MG63 (cell line): ENCODE measurements at regions not wholly inside any gene's neighbourhood (a gene's known extent, or its start where the extent isn't known, plus 50 kb on each side); places are given as distances from the start of the nearest gene placed in this dataset.
"Not testable (repeated sequence)": the region's sequence is repeated elsewhere in the genome, so short reads cannot be mapped to it uniquely, and the experiment has no call there.

ENCODE experiments used
- DNase-seq: peaks from one replicate; pipeline ENCODE4 v3.0.0-alpha.2; 2020
- H3K27me3 ChIP-seq: fragments of 250-450 bp; sonication (Bioruptor Pico); 2 replicates; pipeline ENCODE4 v1.5.1; 2020; ENCODE audit warnings: mild to moderate bottlenecking, moderate library complexity
- H3K36me3 ChIP-seq: fragments of 250-450 bp; sonication (Bioruptor Pico); 2 replicates; pipeline ENCODE4 v1.5.1; 2020; ENCODE audit warnings: mild to moderate bottlenecking, moderate library complexity
- H3K4me3 ChIP-seq: fragments of 250-450 bp; sonication (Bioruptor Pico); 2 replicates; pipeline ENCODE4 v1.5.1; 2020; ENCODE audit warnings: mild to moderate bottlenecking, moderate library complexity
- H3K9me3 ChIP-seq: fragments of 250-450 bp; sonication (Bioruptor Pico); 2 replicates; pipeline ENCODE4 v1.5.1; 2020; ENCODE audit warnings: mild to moderate bottlenecking, moderate library complexity

GRCh38 chr1:191396622-191397021 lies 761.6 kb upstream of the RGS18 start:
- no peak overlapping the region for H3K4me3 ChIP-seq
- H3K27me3 ChIP-seq: no peaks in the 10 kb centered on the region
- H3K9me3 ChIP-seq: no peaks in the 10 kb centered on the region
- no peak for DNase-seq
- no peaks in the 10 kb centered on the region for H3K36me3 ChIP-seq

- no peaks in the 10 kb centered on the region for H3K36me3 ChIP-seq
- H3K4me3 ChIP-seq: no peak overlapping the region
- no peak for DNase-seq
- H3K9me3 ChIP-seq: no peaks in the 10 kb centered on the region
- no peaks in the 10 kb centered on the region for H3K27me3 ChIP-seq
Measured at GRCh38 chr1:191398551-191398950, 759.7 kb upstream of the RGS18 start.

GRCh38 chr1:191405417-191405816 lies 752.8 kb upstream of the RGS18 start:
- H3K9me3 ChIP-seq: no peaks in the 10 kb centered on the region
- DNase-seq: no peak
- H3K4me3 ChIP-seq: no peak overlapping the region
- no peaks in the 10 kb centered on the region for H3K36me3 ChIP-seq
- H3K27me3 ChIP-seq: no peaks in the 10 kb centered on the region

GRCh38 chr1:191414981-191415640 lies 743.2 kb upstream of the RGS18 start:
- Histone ChIP-seq H3K27me3 (no peaks in the 10 kb centered on the region), H3K9me3 (no peaks in the 10 kb centered on the region), H3K36me3 (no peaks in the 10 kb centered on the region), H3K4me3 (no peak overlapping the region)
- DNase-seq: no peak

- no peaks in the 10 kb centered on the region for H3K9me3 ChIP-seq
- no peak overlapping the region for H3K4me3 ChIP-seq
- DNase-seq: no peak
- H3K36me3 ChIP-seq: no peaks in the 10 kb centered on the region
- H3K27me3 ChIP-seq: no peaks in the 10 kb centered on the region
Measured at GRCh38 chr1:191419842-191420241, 738.4 kb upstream of the RGS18 start.

GRCh38 chr1:191427593-191427992 lies 730.7 kb upstream of the RGS18 start:
- no peak for DNase-seq
- Histone ChIP-seq H3K4me3 (no peak overlapping the region), H3K36me3 (no peaks in the 10 kb centered on the region), H3K27me3 (no peaks in the 10 kb centered on the region), H3K9me3 (no peaks in the 10 kb centered on the region)

GRCh38 chr1:191432817-191433216 lies 725.4 kb upstream of the RGS18 start:
- Histone ChIP-seq H3K4me3 (no peak overlapping the region), H3K9me3 (no peaks in the 10 kb centered on the region), H3K36me3 (no peaks in the 10 kb centered on the region), H3K27me3 (no peaks in the 10 kb centered on the region)
- DNase-seq: no peak

GRCh38 chr1:191438979-191439378 lies 719.3 kb upstream of the RGS18 start:
- Histone ChIP-seq H3K9me3 (no peaks in the 10 kb centered on the region), H3K36me3 (no peaks in the 10 kb centered on the region), H3K27me3 (no peaks in the 10 kb centered on the region), H3K4me3 (no peak overlapping the region)
- DNase-seq: no peak

- not testable (repeated sequence) for H3K9me3 ChIP-seq, H3K27me3 ChIP-seq, H3K4me3 ChIP-seq, H3K36me3 ChIP-seq, DNase-seq
Measured at GRCh38 chr1:191448279-191448678, 710.0 kb upstream of the RGS18 start.

GRCh38 chr1:191452586-191452985 lies 705.7 kb upstream of the RGS18 start:
- Histone ChIP-seq H3K36me3 (no peaks in the 10 kb centered on the region), H3K9me3 (no peaks in the 10 kb centered on the region), H3K4me3 (no peak overlapping the region), H3K27me3 (no peaks in the 10 kb centered on the region)
- DNase-seq: no peak

GRCh38 chr1:191453487-191453886 lies 704.8 kb upstream of the RGS18 start:
- Histone ChIP-seq H3K36me3 (no peaks in the 10 kb centered on the region), H3K4me3 (no peak overlapping the region), H3K9me3 (no peaks in the 10 kb centered on the region), H3K27me3 (no peaks in the 10 kb centered on the region)
- no peak for DNase-seq

GRCh38 chr1:191457889-191458288 lies 700.4 kb upstream of the RGS18 start:
- Histone ChIP-seq H3K4me3 (no peak overlapping the region), H3K9me3 (no peaks in the 10 kb centered on the region), H3K36me3 (no peaks in the 10 kb centered on the region), H3K27me3 (no peaks in the 10 kb centered on the region)
- DNase-seq: no peak

- H3K27me3 ChIP-seq: no peaks in the 10 kb centered on the region
- no peak overlapping the region for H3K4me3 ChIP-seq
- H3K36me3 ChIP-seq: no peaks in the 10 kb centered on the region
- no peak for DNase-seq
- no peaks in the 10 kb centered on the region for H3K9me3 ChIP-seq
Measured at GRCh38 chr1:191460234-191460633, 698.0 kb upstream of the RGS18 start.

GRCh38 chr1:191483988-191484387 lies 674.3 kb upstream of the RGS18 start:
- no peaks in the 10 kb centered on the region for H3K27me3 ChIP-seq
- H3K4me3 ChIP-seq: no peak overlapping the region
- no peak for DNase-seq
- H3K9me3 ChIP-seq: no peaks in the 10 kb centered on the region
- H3K36me3 ChIP-seq: no peaks in the 10 kb centered on the region

- Histone ChIP-seq H3K36me3 (no peaks in the 10 kb centered on the region), H3K4me3 (no peak overlapping the region), H3K27me3 (no peaks in the 10 kb centered on the region), H3K9me3 (no peaks in the 10 kb centered on the region)
- DNase-seq: no peak
Measured at GRCh38 chr1:191490303-191490702, 668.0 kb upstream of the RGS18 start.

GRCh38 chr1:191495040-191495439 lies 663.2 kb upstream of the RGS18 start:
- Histone ChIP-seq H3K27me3 (no peaks in the 10 kb centered on the region), H3K9me3 (no peaks in the 10 kb centered on the region), H3K36me3 (no peaks in the 10 kb centered on the region), H3K4me3 (no peak overlapping the region)
- DNase-seq: no peak

- Histone ChIP-seq H3K4me3 (no peak overlapping the region), H3K27me3 (no peaks in the 10 kb centered on the region), H3K36me3 (no peaks in the 10 kb centered on the region), H3K9me3 (no peaks in the 10 kb centered on the region)
- no peak for DNase-seq
Measured at GRCh38 chr1:191498318-191498717, 659.9 kb upstream of the RGS18 start.

GRCh38 chr1:191498825-191499224 lies 659.4 kb upstream of the RGS18 start:
- Histone ChIP-seq H3K4me3 (no peak overlapping the region), H3K27me3 (no peaks in the 10 kb centered on the region), H3K36me3 (no peaks in the 10 kb centered on the region), H3K9me3 (no peaks in the 10 kb centered on the region)
- DNase-seq: no peak

GRCh38 chr1:191504999-191505398 lies 653.3 kb upstream of the RGS18 start:
- Histone ChIP-seq H3K36me3 (no peaks in the 10 kb centered on the region), H3K27me3 (no peaks in the 10 kb centered on the region), H3K4me3 (no peak overlapping the region), H3K9me3 (no peaks in the 10 kb centered on the region)
- no peak for DNase-seq
